HEK293T (cell line): ENCODE measurements at regions not wholly inside any gene's neighbourhood (a gene's known extent, or its start where the extent isn't known, plus 50 kb on each side); places are given as distances from the start of the nearest gene placed in this dataset.

Experiments
- CTCF ChIA-PET: fragments of 350-600 bp; formaldehyde crosslinking; extraction: SDS; loops from one replicate; lab custom pipeline; 2021; ENCODE audit warnings: antibody characterized with exemption, inconsistent platforms; lab: Yijun Ruan, JAX
- POLR2A ChIA-PET: fragments of 350-600 bp; formaldehyde crosslinking; extraction: SDS; loops from one replicate; lab custom pipeline; 2020; ENCODE audit warnings: antibody characterized with exemption, inconsistent platforms; lab: Yijun Ruan, JAX
- DNase-seq: peaks from one replicate; pipeline ENCODE4 v3.0.0; 2012; ENCODE audit warnings: mixed read lengths; ENCODE audit errors: extremely low spot score
- ARNT ChIP-seq: fragments of 450-650 bp; IDR thresholded peaks from 2 replicates; pipeline ENCODE4 v1.6.1; 2017; ENCODE audit warnings: mild to moderate bottlenecking
- BHLHE40 ChIP-seq: fragments of 450-650 bp; IDR thresholded peaks from 2 replicates; pipeline ENCODE4 v1.6.1; 2016; ENCODE audit warnings: mild to moderate bottlenecking, moderate library complexity, borderline replicate concordance
- CTBP1 ChIP-seq: fragments of 450-650 bp; IDR thresholded peaks from 2 replicates; pipeline ENCODE4 v1.6.1; 2016; ENCODE audit warnings: borderline replicate concordance
- ELF4 ChIP-seq: fragments of 450-650 bp; IDR thresholded peaks from 2 replicates; pipeline ENCODE4 v1.6.1; 2017; ENCODE audit warnings: antibody characterized with exemption
- FOXA1 ChIP-seq: fragments of 450-650 bp; IDR thresholded peaks from 2 replicates; pipeline ENCODE4 v1.6.1; 2016; ENCODE audit warnings: mild to moderate bottlenecking
- FOXK2 ChIP-seq: fragments of 450-650 bp; IDR thresholded peaks from 2 replicates; pipeline ENCODE4 v1.6.1; 2016; ENCODE audit warnings: mild to moderate bottlenecking
- FOXM1 ChIP-seq: fragments of 450-650 bp; IDR thresholded peaks from 2 replicates; pipeline ENCODE4 v1.6.1; 2017; ENCODE audit warnings: mild to moderate bottlenecking, borderline replicate concordance
- HDGF ChIP-seq: fragments of 450-650 bp; IDR thresholded peaks from 2 replicates; pipeline ENCODE4 v1.6.1; 2017; ENCODE audit warnings: antibody characterized with exemption, borderline replicate concordance
- L3MBTL2 ChIP-seq: fragments of 450-650 bp; conservative IDR thresholded peaks from 2 replicates; pipeline ENCODE4 v1.6.1; 2016; ENCODE audit warnings: mild to moderate bottlenecking
- LEF1 ChIP-seq: fragments of 450-650 bp; IDR thresholded peaks from 2 replicates; pipeline ENCODE4 v1.6.1; 2017; ENCODE audit warnings: mild to moderate bottlenecking, borderline replicate concordance
- NFRKB ChIP-seq: fragments of 450-650 bp; IDR thresholded peaks from 2 replicates; pipeline ENCODE4 v1.6.1; 2016; ENCODE audit warnings: mild to moderate bottlenecking, moderate library complexity
- SP1 ChIP-seq: fragments of 450-650 bp; IDR thresholded peaks from 2 replicates; pipeline ENCODE4 v1.6.1; 2017
- SUZ12 ChIP-seq: fragments of 450-650 bp; IDR thresholded peaks from 2 replicates; pipeline ENCODE4 v1.6.1; 2016; ENCODE audit warnings: mild to moderate bottlenecking
- TARDBP ChIP-seq: fragments of 450-650 bp; IDR thresholded peaks from 2 replicates; pipeline ENCODE4 v1.6.1; 2016
- ZNF384 ChIP-seq: fragments of 450-650 bp; IDR thresholded peaks from 2 replicates; pipeline ENCODE4 v1.6.1; 2016
- TF ChIP-seq, protein P1 (sequence below): fragments of 450-650 bp; IDR thresholded peaks from 2 replicates; pipeline ENCODE4 v1.6.1; 2016

- ChIA-PET CTCF (interaction anchor here (0.5 to 0.6 kb wide), 2 partner anchors 71 to 80 kb away, joined by 3 to 4 read pairs; no protein-coding TSS in a partner anchor), POLR2A (no interaction called here)
- no peak for TF ChIP-seq BHLHE40
- no peak for TF ChIP-seq ELF4
- TF ChIP-seq NFRKB: no peak
- TF ChIP-seq ARNT: no peak
- no peak for TF ChIP-seq ZNF384
- TF ChIP-seq, protein P1, sequence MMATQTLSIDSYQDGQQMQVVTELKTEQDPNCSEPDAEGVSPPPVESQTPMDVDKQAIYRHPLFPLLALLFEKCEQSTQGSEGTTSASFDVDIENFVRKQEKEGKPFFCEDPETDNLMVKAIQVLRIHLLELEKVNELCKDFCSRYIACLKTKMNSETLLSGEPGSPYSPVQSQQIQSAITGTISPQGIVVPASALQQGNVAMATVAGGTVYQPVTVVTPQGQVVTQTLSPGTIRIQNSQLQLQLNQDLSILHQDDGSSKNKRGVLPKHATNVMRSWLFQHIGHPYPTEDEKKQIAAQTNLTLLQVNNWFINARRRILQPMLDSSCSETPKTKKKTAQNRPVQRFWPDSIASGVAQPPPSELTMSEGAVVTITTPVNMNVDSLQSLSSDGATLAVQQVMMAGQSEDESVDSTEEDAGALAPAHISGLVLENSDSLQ: no peak
- TF ChIP-seq FOXA1: no peak
- TF ChIP-seq HDGF: no peak
- TF ChIP-seq CTBP1: no peak
- TF ChIP-seq FOXK2: no peak
- no peak for TF ChIP-seq TARDBP
- no peak for TF ChIP-seq L3MBTL2
- TF ChIP-seq SP1: no peak
- no peak for TF ChIP-seq LEF1
- no peak for DNase-seq
Observed at GRCh38 chr2:144937910-144938709, 418.2 kb upstream of the ZEB2 start.

- CTCF ChIA-PET: no interaction called here
- TF ChIP-seq, protein P1: no peak
- no peak for TF ChIP-seq FOXA1
- TF ChIP-seq FOXM1: no peak
- no peak for TF ChIP-seq ZNF384
- no peak for TF ChIP-seq ARNT
- TF ChIP-seq HDGF: no peak
- no peak for TF ChIP-seq L3MBTL2
- no peak for TF ChIP-seq TARDBP
- TF ChIP-seq NFRKB: no peak
- no peak for TF ChIP-seq CTBP1
Observed at GRCh38 chr2:144937066-144937465, 417.1 kb upstream of the ZEB2 start.

DNA sequence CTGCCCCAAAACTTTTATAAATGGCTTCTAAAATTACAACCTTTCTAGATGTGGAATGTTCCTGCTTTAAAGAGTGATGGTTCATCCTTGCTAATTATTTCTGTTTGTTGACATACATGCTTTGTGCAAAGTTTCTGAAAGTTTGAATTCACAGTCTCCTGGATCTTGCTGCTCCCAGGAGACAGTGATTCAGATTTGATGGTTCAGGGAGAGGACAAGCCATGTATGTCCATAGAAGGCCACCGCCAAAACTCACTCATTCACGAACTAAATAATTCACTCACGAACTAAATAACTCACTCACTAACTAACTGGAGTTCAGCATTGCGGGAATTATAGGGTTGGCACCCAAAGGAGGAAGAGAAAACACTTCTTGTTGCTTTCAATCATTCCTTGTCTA lies 416.5 kb upstream of the ZEB2 start:
- ChIA-PET CTCF (no interaction called here), POLR2A (no interaction called here)
- TF ChIP-seq SP1 (no peak), BHLHE40 (no peak), ZNF384 (no peak), FOXM1 (no peak), FOXK2 (no peak), TARDBP (no peak), ARNT (no peak), NFRKB (no peak), LEF1 (no peak)
- TF ChIP-seq, protein P1: no peak
- no peak for DNase-seq

More at GRCh38 chr2:144937066-144937465, 417.1 kb upstream of the ZEB2 start:
- DNase-seq: no peak
- POLR2A ChIA-PET: no interaction called here

DNA sequence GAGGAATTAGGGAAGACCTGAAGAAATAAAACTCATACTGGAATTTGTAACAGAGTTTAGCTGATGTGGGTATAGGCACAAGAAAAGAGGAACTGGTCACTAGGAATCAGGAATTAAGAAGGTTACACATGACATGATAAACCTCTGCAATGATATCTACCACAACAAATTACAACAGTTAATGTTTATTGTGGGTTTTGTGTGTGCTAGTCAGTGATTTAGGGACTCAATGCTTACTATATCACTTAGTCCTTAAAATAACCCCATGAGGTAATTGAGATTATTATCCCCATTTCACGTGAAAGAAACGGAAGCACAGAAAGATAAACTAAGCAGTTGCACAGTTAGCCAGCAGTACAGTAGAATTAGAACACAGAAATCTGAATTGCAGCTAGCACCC lies 415.8 kb upstream of the ZEB2 start:
- no peak for DNase-seq
- TF ChIP-seq ZNF384: no peak
- no peak for TF ChIP-seq FOXA1
- TF ChIP-seq, protein P1: no peak
- no peak for TF ChIP-seq SUZ12
- no peak for TF ChIP-seq ARNT
- no peak for TF ChIP-seq CTBP1
- no peak for TF ChIP-seq NFRKB
- TF ChIP-seq L3MBTL2: no peak
- ChIA-PET CTCF (no interaction called here), POLR2A (no interaction called here)

- CTCF ChIA-PET: no interaction called here
- TF ChIP-seq FOXK2: no peak
- TF ChIP-seq LEF1: no peak
- no peak for TF ChIP-seq ARNT
- no peak for TF ChIP-seq HDGF
- TF ChIP-seq CTBP1: no peak
- TF ChIP-seq L3MBTL2: no peak
- TF ChIP-seq NFRKB: no peak
- TF ChIP-seq ZNF384: no peak
- no peak for TF ChIP-seq BHLHE40
- TF ChIP-seq, protein P1: no peak
- TF ChIP-seq ELF4: no peak
- no peak for TF ChIP-seq FOXA1
- no peak for TF ChIP-seq SP1
- TF ChIP-seq SUZ12: no peak
- no peak for TF ChIP-seq TARDBP
- no peak for DNase-seq
- POLR2A ChIA-PET: no interaction called here
Observed at GRCh38 chr2:144935191-144935590, 415.3 kb upstream of the ZEB2 start.
